Breast epithelium (tissue), 3 donors: ENCODE measurements at regions not wholly inside any gene's neighbourhood (a gene's known extent, or its start where the extent isn't known, plus 50 kb on each side); places are given as distances from the start of the nearest gene placed in this dataset.

Experiments
- CTCF ChIP-seq, 3 donors: fragments of 450-650 bp; IDR thresholded peaks; one replicate each; pipeline ENCODE4 v1.5.1; 2016 to 2017; ENCODE audit warnings: antibody characterized with exemption in 3 of 3, mild to moderate bottlenecking in 3 of 3, moderate library complexity in 3 of 3
- POLR2A ChIP-seq: fragments of 450-650 bp; IDR thresholded peaks from one replicate; pipeline ENCODE4 v1.6.1; 2016; ENCODE audit warnings: antibody characterized with exemption, mild to moderate bottlenecking, moderate library complexity
- POLR2AphosphoS5 ChIP-seq, 3 donors: sonication (generic); formaldehyde crosslinking; IDR thresholded peaks; one replicate each; pipeline ENCODE4 v1.6.1; 2017; ENCODE audit warnings: antibody characterized with exemption in 3 of 3

GRCh38 chr9:582775-583174 lies 258.7 kb upstream of the DMRT1 start:
- TF ChIP-seq CTCF (IDR thresholded peaks at IDR 0.05): no peak
- no peak for TF ChIP-seq POLR2AphosphoS5 (IDR thresholded peaks at IDR 0.05)
- no peak for TF ChIP-seq POLR2A
